ENCODE measurements at regions not wholly inside any gene's neighbourhood (a gene's known extent, or its start where the extent isn't known, plus 50 kb on each side); places are given as distances from the start of the nearest gene placed in this dataset.
A peak's percentile ranks its signal among the peaks of the same experiment; 100 is the strongest.

DNA sequence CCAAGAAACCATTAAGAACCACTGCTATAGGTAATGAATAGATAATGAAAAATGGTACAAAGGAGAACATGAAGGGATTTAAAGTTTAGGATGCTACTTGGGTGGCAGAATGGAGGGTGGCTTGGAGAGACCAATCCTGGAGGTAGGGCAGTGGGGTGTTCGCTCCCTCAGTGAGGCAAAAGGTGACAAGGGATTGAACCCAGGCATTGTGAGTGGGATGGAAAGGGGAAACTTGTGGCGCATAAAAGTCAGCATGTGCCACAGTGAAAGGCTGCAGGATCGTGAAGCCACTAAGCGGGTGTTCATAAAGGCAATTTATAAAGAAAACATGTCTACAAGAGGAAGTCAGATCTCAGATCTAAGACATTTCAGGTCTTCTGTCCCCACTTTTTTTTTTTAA is 76.7 kb upstream of the SLC38A2 start:
- no peaks in the 10 kb centered on the region for H3K27me3 Mint-ChIP-seq (ENCODE audit: insufficient read depth, unreplicated experiment)
- TF ChIP-seq, protein P1, sequence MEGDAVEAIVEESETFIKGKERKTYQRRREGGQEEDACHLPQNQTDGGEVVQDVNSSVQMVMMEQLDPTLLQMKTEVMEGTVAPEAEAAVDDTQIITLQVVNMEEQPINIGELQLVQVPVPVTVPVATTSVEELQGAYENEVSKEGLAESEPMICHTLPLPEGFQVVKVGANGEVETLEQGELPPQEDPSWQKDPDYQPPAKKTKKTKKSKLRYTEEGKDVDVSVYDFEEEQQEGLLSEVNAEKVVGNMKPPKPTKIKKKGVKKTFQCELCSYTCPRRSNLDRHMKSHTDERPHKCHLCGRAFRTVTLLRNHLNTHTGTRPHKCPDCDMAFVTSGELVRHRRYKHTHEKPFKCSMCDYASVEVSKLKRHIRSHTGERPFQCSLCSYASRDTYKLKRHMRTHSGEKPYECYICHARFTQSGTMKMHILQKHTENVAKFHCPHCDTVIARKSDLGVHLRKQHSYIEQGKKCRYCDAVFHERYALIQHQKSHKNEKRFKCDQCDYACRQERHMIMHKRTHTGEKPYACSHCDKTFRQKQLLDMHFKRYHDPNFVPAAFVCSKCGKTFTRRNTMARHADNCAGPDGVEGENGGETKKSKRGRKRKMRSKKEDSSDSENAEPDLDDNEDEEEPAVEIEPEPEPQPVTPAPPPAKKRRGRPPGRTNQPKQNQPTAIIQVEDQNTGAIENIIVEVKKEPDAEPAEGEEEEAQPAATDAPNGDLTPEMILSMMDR (IDR thresholded peaks at IDR 0.05; ENCODE audit: unreplicated experiment) = no peak
- no peak overlapping the region for H3K4me3 Mint-ChIP-seq (ENCODE audit: unreplicated experiment)
- intact Hi-C loops (cut with micrococcal nuclease) = no loop called here
- H3K9me3 Mint-ChIP-seq (ENCODE audit: unreplicated experiment) = no peaks in the 10 kb centered on the region
- ChIA-PET POLR2A (interaction anchor here (0.9 to 4.8 kb wide), 9 partner anchors 17 to 107 kb away, joined by 3 to 38 read pairs (median 8); no protein-coding TSS in a partner anchor), CTCF (no interaction called here)
- no peak for DNase-seq (ENCODE audit: unreplicated experiment)
- no TSS peak for BruUV-seq (replicated peaks)
- H3K27ac Mint-ChIP-seq (ENCODE audit: low read depth, unreplicated experiment) = no peak overlapping the region
- no peaks in the 10 kb centered on the region for H3K36me3 Mint-ChIP-seq (ENCODE audit: insufficient read depth, unreplicated experiment)
- peaks cover 66% of the 10 kb centered on the region for H3K4me1 Mint-ChIP-seq (ENCODE audit: insufficient read depth, unreplicated experiment)

DNA sequence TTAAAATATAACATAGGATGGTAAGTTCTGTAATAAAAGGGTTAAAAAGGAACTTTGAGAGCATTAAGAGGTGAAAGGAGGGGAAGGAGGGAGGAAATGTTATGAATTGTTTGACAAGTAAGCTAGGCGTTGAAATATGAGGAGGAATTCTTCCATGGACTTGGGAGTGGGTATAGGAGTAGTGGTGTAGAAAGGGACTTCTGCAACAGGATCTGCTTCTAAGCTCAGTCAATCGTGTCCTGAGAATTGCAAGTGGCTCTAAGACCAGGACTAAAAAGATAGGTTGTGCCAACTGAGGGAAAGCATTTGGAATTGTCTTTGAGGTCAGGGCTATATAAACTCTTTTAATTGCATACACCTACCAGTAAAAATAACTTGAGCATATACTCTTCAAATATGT is 74.1 kb upstream of the SLC38A2 start:
- Mint-ChIP-seq H3K27ac (ENCODE audit: low read depth, unreplicated experiment) (peak overlapping the region; percentile 97), H3K9me3 (ENCODE audit: unreplicated experiment) (no peaks in the 10 kb centered on the region), H3K4me1 (ENCODE audit: insufficient read depth, unreplicated experiment) (peaks cover 68% of the 10 kb centered on the region), H3K27me3 (ENCODE audit: insufficient read depth, unreplicated experiment) (no peaks in the 10 kb centered on the region), H3K36me3 (ENCODE audit: insufficient read depth, unreplicated experiment) (no peaks in the 10 kb centered on the region), H3K4me3 (ENCODE audit: unreplicated experiment) (no peak overlapping the region)
- intact Hi-C loops (cut with micrococcal nuclease) = no loop called here
- ChIA-PET CTCF (no interaction called here), POLR2A (interaction anchor here (0.6 to 7.4 kb wide), 6 partner anchors 9 to 77 kb away, joined by 3 to 111 read pairs (median 4); partner anchors contain the start of gene SLC38A2)
- BruUV-seq (replicated peaks) = no TSS peak
- TF ChIP-seq, protein P1 (IDR thresholded peaks at IDR 0.05; ENCODE audit: unreplicated experiment) = no peak
- DNase-seq (ENCODE audit: unreplicated experiment) = peak; percentile 42

DNA sequence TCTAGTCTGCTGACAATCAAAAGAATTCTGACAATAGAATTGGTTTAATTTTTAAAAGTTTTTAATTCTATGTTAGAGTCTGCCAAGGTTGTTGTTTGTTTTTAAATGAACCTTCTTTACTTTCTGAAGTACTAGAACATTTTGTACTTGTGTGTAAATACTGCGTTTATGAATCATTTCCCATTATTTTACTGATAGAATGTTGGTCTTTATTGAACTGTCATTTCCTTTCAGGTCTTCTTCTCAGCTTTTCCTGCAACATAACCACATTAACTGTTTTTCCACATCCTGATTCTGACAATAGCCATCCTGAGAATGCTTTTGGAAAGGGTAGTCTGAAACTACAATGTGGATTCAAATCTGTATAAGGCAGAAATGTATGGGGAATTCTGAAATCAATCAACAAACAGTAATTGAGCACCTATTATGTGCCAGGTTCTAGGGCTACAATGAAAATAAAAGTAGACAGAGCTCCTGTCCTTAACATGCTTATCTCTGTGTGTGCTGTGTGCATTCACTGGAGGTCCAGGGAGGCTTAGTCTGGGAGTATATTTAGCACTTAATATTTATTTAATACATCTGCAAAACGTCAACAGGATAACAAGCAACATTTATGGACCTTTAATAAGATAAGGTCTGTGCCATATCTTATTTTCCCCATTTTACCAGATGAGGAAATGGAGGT is 73.1 kb upstream of the SLC38A2 start:
- CTCF ChIA-PET = interaction anchor here (1.0 kb wide), 1 partner anchor 15 kb away, joined by 4 read pairs; no protein-coding TSS in a partner anchor
- Mint-ChIP-seq H3K27ac (ENCODE audit: low read depth, unreplicated experiment) (peak overlapping the region; percentile 97), H3K4me1 (ENCODE audit: insufficient read depth, unreplicated experiment) (peaks cover 61% of the 10 kb centered on the region), H3K36me3 (ENCODE audit: insufficient read depth, unreplicated experiment) (no peaks in the 10 kb centered on the region), H3K27me3 (ENCODE audit: insufficient read depth, unreplicated experiment) (no peaks in the 10 kb centered on the region), H3K9me3 (ENCODE audit: unreplicated experiment) (no peaks in the 10 kb centered on the region), H3K4me3 (ENCODE audit: unreplicated experiment) (peak overlapping the region; percentile 23)
- BruUV-seq (replicated peaks) = TSS peak; percentile 12
- POLR2A ChIA-PET = interaction anchor here (0.6 to 7.4 kb wide), 7 partner anchors 14 to 113 kb away, joined by 3 to 111 read pairs (median 8); partner anchors contain the start of gene SLC38A2
- intact Hi-C loops (cut with micrococcal nuclease) = no loop called here
- DNase-seq (ENCODE audit: unreplicated experiment) = no peak
- TF ChIP-seq, protein P1 (IDR thresholded peaks at IDR 0.05; ENCODE audit: unreplicated experiment) = no peak

DNA sequence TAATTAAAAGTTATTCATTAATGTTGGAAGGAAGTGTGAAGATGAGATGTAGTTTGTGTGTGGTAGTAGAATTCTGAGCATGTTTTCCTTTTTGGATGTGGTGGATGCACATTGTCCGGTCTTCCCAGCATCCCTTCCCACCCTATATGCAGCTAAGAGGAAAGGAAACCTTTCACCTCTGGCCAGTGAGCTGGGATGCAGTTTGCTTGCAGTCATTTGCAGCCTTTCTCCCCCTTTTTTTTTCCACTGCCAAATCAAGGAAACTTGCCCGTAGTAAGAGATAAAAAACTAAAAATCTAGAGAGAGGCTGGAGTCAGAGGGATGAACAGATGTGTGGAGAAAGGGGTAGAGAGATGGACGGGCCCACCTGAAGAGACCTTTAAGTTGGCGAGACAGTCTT is 72.5 kb upstream of the SLC38A2 start:
- no peaks in the 10 kb centered on the region for H3K36me3 Mint-ChIP-seq (ENCODE audit: insufficient read depth, unreplicated experiment)
- no peak for DNase-seq (ENCODE audit: unreplicated experiment)
- peak overlapping the region; percentile 97 for H3K27ac Mint-ChIP-seq (ENCODE audit: low read depth, unreplicated experiment)
- H3K27me3 Mint-ChIP-seq (ENCODE audit: insufficient read depth, unreplicated experiment) = no peaks in the 10 kb centered on the region
- no peaks in the 10 kb centered on the region for H3K9me3 Mint-ChIP-seq (ENCODE audit: unreplicated experiment)
- CTCF ChIA-PET = interaction anchor here (0.8 to 1.0 kb wide), 3 partner anchors 15 to 717 kb away, joined by 3 to 4 read pairs (median 3); no protein-coding TSS in a partner anchor
- POLR2A ChIA-PET = interaction anchor here (0.6 to 7.4 kb wide), 14 partner anchors 10 to 258 kb away, joined by 3 to 111 read pairs (median 6); partner anchors contain the start of gene SLC38A2
- BruUV-seq (replicated peaks) = no TSS peak
- peaks cover 61% of the 10 kb centered on the region for H3K4me1 Mint-ChIP-seq (ENCODE audit: insufficient read depth, unreplicated experiment)
- TF ChIP-seq, protein P1 (IDR thresholded peaks at IDR 0.05; ENCODE audit: unreplicated experiment) = no peak
- intact Hi-C loops (cut with micrococcal nuclease) = no loop called here
- peak overlapping the region; percentile 18 for H3K4me3 Mint-ChIP-seq (ENCODE audit: unreplicated experiment)
